ENCODE measurements at regions not wholly inside any gene's neighbourhood (a gene's known extent, or its start where the extent isn't known, plus 50 kb on each side); places are given as distances from the start of the nearest gene placed in this dataset.
A peak's percentile ranks its signal among the peaks of the same experiment; 100 is the strongest.

GRCh38 chr2:239688840-239689239, 288.0 kb upstream of the HDAC4 start:
- no peaks in the 10 kb centered on the region for H3K27me3 ChIP-seq (ENCODE audit: insufficient read depth, poor library complexity, severe bottlenecking)
- no peak overlapping the region for H3K4me3 ChIP-seq (replicated peaks; ENCODE audit: insufficient read depth, low read length)
- no peak for DNase-seq (ENCODE audit: low read depth in 1 of 2, low spot score in 1 of 2)
- TF ChIP-seq CTCF (IDR thresholded peaks at IDR 0.05; ENCODE audit: insufficient read depth, low read length) (no peak), GABPA (IDR thresholded peaks at IDR 0.05; ENCODE audit: low read depth) (no peak), POLR2AphosphoS5 (IDR thresholded peaks at IDR 0.05; ENCODE audit: low read depth) (no peak), REST (IDR thresholded peaks at IDR 0.05; ENCODE audit: insufficient replicate concordance, low read depth) (no peak), SPI1 (IDR thresholded peaks at IDR 0.05; ENCODE audit: borderline replicate concordance, low read depth) (no peak)
- no peak overlapping the region for H3K27ac ChIP-seq (replicated peaks)

- H3K27ac ChIP-seq (replicated peaks) = no peak overlapping the region
- TF ChIP-seq SPI1 (IDR thresholded peaks at IDR 0.05; ENCODE audit: borderline replicate concordance, low read depth) = no peak
- peak; percentile 63 for TF ChIP-seq REST (IDR thresholded peaks at IDR 0.05; ENCODE audit: insufficient replicate concordance, low read depth)
- no peak overlapping the region for H3K4me3 ChIP-seq (replicated peaks; ENCODE audit: insufficient read depth, low read length)
- no peak for DNase-seq (ENCODE audit: low read depth in 1 of 2, low spot score in 1 of 2)
- H3K27me3 ChIP-seq (ENCODE audit: insufficient read depth, poor library complexity, severe bottlenecking) = no peaks in the 10 kb centered on the region
Observed at GRCh38 chr2:239688122-239688681, 287.4 kb upstream of the HDAC4 start.

GRCh38 chr2:239687441-239687840, 286.6 kb upstream of the HDAC4 start:
- H3K27me3 ChIP-seq (ENCODE audit: insufficient read depth, poor library complexity, severe bottlenecking) = no peaks in the 10 kb centered on the region
- TF ChIP-seq CTCF (IDR thresholded peaks at IDR 0.05; ENCODE audit: insufficient read depth, low read length) (no peak), SPI1 (IDR thresholded peaks at IDR 0.05; ENCODE audit: borderline replicate concordance, low read depth) (no peak), POLR2AphosphoS5 (IDR thresholded peaks at IDR 0.05; ENCODE audit: low read depth) (no peak), REST (IDR thresholded peaks at IDR 0.05; ENCODE audit: insufficient replicate concordance, low read depth) (no peak), GABPA (IDR thresholded peaks at IDR 0.05; ENCODE audit: low read depth) (no peak)
- H3K27ac ChIP-seq (replicated peaks) = no peak overlapping the region
- no peak overlapping the region for H3K4me3 ChIP-seq (replicated peaks; ENCODE audit: insufficient read depth, low read length)
- DNase-seq (ENCODE audit: low read depth in 1 of 2, low spot score in 1 of 2) = no peak
